ENCODE measurements at regions not wholly inside any gene's neighbourhood (a gene's known extent, or its start where the extent isn't known, plus 50 kb on each side); places are given as distances from the start of the nearest gene placed in this dataset.

- Mint-ChIP-seq H3K27me3 (ENCODE audit: low read depth) (no peaks in the 10 kb centered on the region), H3K9me3 (no peaks in the 10 kb centered on the region), H3K36me3 (ENCODE audit: insufficient read depth in 1 of 3, low read depth in 3 of 3) (no peaks in the 10 kb centered on the region), H3K4me1 (peaks cover 0 to 2% of the 10 kb centered on the region in 2 experiments; a peak in 1 of 4 replicates), H3K4me3 (no peak overlapping the region), H3K27ac (no peak overlapping the region)
- Histone ChIP-seq H3K9me3 (ENCODE audit: control insufficient read depth, low read depth, low read length) (no peaks in the 10 kb centered on the region), H2BK120ac (ENCODE audit: low read depth, low read length, poor library complexity, severe bottlenecking) (no peak overlapping the region), H2AFZ (ENCODE audit: low read length) (no peak overlapping the region), H3K4me2 (ENCODE audit: insufficient read depth, insufficient read length, low read length) (no peak overlapping the region), H3K14ac (ENCODE audit: insufficient read depth, low read length) (no peak overlapping the region), H4K20me1 (ENCODE audit: control insufficient read depth, insufficient read depth, insufficient read length) (no peaks in the 10 kb centered on the region), H3K18ac (ENCODE audit: insufficient read length, low read depth, low read length) (no peak overlapping the region), H2BK15ac (ENCODE audit: low read depth, low read length) (no peak overlapping the region), H2AK5ac (ENCODE audit: insufficient read length, low read length) (no peak overlapping the region), H3K23ac (ENCODE audit: insufficient read length, low read depth, low read length) (no peak overlapping the region), H3K27ac (ENCODE audit: insufficient read length, low read depth, low read length) (no peak overlapping the region), H3K27me3 (ENCODE audit: insufficient read depth, low read length) (no peaks in the 10 kb centered on the region), H3K56ac (ENCODE audit: insufficient read length, low read depth, low read length) (no peak overlapping the region), H4K91ac (ENCODE audit: insufficient read length, low read depth, low read length) (no peak overlapping the region), H2BK5ac (ENCODE audit: insufficient read length, low read length) (no peak overlapping the region), H3K79me2 (ENCODE audit: insufficient read depth, low read length) (no peaks in the 10 kb centered on the region), H2BK12ac (ENCODE audit: insufficient read length, low read depth, low read length) (no peak overlapping the region), H3K23me2 (ENCODE audit: insufficient read length, low read depth, low read length, poor library complexity, severe bottlenecking) (no peaks in the 10 kb centered on the region), H3T11ph (ENCODE audit: low read length) (no peak overlapping the region), H2BK20ac (ENCODE audit: low read depth, low read length, poor library complexity, severe bottlenecking) (no peak overlapping the region), H3K4me1 (ENCODE audit: insufficient read depth, low read length) (no peaks in the 10 kb centered on the region), H3K79me1 (ENCODE audit: insufficient read depth, low read depth, low read length, poor library complexity, severe bottlenecking) (no peaks in the 10 kb centered on the region), H3K9ac (ENCODE audit: extremely low read depth, insufficient read length, low read length) (no peak overlapping the region), H3K4ac (ENCODE audit: low read depth, low read length) (no peak overlapping the region), H4K5ac (ENCODE audit: insufficient read length, low read depth, low read length) (no peak overlapping the region), H4K8ac (replicated peaks; ENCODE audit: insufficient read length, low read depth, low read length) (no peak overlapping the region)
- DNase-seq: no peak
- WGBS (ENCODE audit: extremely low coverage, insufficient read length, low lambda C conversion rate): no CpG with 5 or more reads among the region's 2 CpGs
- no peak for TF ChIP-seq CTCF (conservative IDR thresholded peaks at IDR 0.05)
These were observed 1072.1 kb downstream of the PLOD2 start for GRCh38 chr3:145088917-145089316.

Data from H9 (cell line).